SW 1271 (cell line): ENCODE measurements at regions not wholly inside any gene's neighbourhood (a gene's known extent, or its start where the extent isn't known, plus 50 kb on each side); places are given as distances from the start of the nearest gene placed in this dataset.

Source experiments
- DNase-seq, 2 experiments: peaks; one replicate each; lab custom pipeline; 2025; lab: John Stamatoyannopoulos, UW

DNA sequence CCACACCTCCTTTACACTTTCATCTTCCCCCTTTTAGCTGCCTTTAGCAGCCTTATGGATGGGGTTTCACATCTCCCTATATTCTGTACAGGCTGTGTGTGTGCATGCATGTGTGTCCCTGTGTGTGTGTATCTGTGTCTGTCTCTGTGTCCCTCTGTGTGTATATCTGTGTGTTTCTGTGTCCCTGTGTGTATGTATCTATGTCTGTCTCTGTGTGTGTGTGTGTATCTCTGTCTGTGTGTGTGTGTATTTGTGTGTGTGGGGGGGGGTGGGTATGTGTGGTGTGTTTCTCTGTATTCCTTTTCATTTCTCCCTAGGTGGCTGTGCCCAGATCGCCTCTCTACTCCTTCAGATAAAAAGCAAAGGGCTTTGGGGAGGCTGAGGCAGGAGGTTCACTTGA lies 52.2 kb upstream of the CD83 start:
- DNase-seq: no peak

DNA sequence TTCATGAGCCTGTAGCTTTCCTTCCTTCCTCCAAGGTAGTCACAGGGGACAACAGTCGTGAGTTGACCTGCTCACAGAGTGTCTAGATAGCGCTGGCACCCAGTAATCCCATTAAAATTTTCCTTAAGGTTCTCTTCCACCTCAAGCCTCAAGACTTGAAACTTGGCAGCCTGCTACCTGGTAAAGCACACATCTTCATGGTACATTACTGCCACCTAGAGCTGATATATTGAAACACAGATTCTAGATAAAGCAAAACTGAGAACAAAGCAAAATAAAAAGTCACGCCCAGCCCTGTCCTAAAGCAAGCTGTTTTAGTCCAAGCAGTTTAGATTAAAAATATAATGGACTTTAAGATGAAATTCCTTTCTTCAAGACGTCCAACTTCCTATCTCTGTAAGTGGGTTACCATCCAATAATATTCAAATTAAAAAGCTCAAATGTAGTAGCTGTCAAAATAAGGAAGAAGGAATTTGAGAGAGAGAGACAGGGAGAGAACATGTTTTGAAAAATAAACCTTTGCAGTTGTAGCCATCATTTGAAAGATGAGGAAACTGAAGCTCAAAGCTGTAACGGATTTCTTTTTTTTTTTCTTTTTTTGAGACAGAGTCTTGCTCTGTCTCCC lies 50.7 kb upstream of the CD83 start:
- peak in 1 of 2 experiments; percentile 77 for DNase-seq

DNA sequence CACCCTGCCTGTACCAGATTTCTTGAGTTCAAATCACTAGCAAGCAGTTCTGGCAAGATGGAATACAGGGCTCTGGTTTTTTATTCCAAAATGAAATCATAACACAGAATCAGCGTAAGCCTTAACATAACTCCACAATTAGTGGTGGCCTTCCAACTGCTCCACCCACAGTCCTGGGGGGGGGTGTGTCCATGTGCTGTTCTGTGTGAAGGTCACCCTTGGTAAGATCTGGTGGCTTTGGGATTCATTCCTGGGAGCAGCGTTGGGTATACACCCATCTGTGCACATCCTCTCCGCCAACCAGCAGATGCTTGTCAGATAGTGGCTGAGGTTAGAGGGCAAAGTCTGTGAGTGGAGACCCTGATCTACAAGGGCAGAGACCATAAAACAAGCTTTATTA lies 49.9 kb upstream of the CD83 start:
- no peak for DNase-seq
